Vagina (tissue), 2 donors: ENCODE measurements at regions not wholly inside any gene's neighbourhood (a gene's known extent, or its start where the extent isn't known, plus 50 kb on each side); places are given as distances from the start of the nearest gene placed in this dataset.
"Not testable (repeated sequence)": the region's sequence is repeated elsewhere in the genome, so short reads cannot be mapped to it uniquely, and the experiment has no call there.

Source experiments
- DNase-seq, 2 donors: peaks; one replicate each; pipeline ENCODE4 v3.0.0-alpha.2; 2017; ENCODE audit errors: extremely low spot score in 2 of 2
- H3K27ac ChIP-seq: fragments of 200-600 bp; sonication (generic); one replicate; pipeline ENCODE4 v1.5.1; 2019
- H3K27me3 ChIP-seq: fragments of 200-600 bp; sonication (generic); one replicate; pipeline ENCODE4 v1.5.1; 2019
- H3K36me3 ChIP-seq, 2 donors: fragments of 200-600 bp; sonication (generic); one replicate each; pipeline ENCODE4 v1.5.1; 2017 to 2019
- H3K4me1 ChIP-seq: fragments of 200-600 bp; sonication (generic); one replicate; pipeline ENCODE4 v1.5.1; 2019
- H3K4me3 ChIP-seq, 2 donors: fragments of 200-600 bp; sonication (generic); 1 replicate in 1 of 2; 2 replicates in 1 of 2; pipeline ENCODE4 v1.5.1; 2016 to 2019
- H3K9me3 ChIP-seq: fragments of 200-600 bp; sonication (generic); one replicate; pipeline ENCODE4 v1.5.1; 2019
- CTCF ChIP-seq, 3 experiments: fragments of 450-650 bp in 2 of 3; fragments of 200-600 bp in 1 of 3; sonication (generic) in 1 of 3; IDR thresholded peaks; one replicate each; pipeline ENCODE4 v1.5.1; 2017 to 2019; ENCODE audit warnings: antibody characterized with exemption in 3 of 3, mild to moderate bottlenecking in 2 of 3, moderate library complexity in 2 of 3
- POLR2A ChIP-seq, 2 donors: fragments of 450-650 bp; IDR thresholded peaks; one replicate each; pipeline ENCODE4 v1.6.1; 2017; ENCODE audit warnings: antibody characterized with exemption in 2 of 2, mild to moderate bottlenecking in 2 of 2, moderate library complexity in 2 of 2
- POLR2AphosphoS5 ChIP-seq, 2 donors: sonication (generic); formaldehyde crosslinking; IDR thresholded peaks; one replicate each; pipeline ENCODE4 v1.9.0; 2017; ENCODE audit warnings: antibody characterized with exemption in 2 of 2, mild to moderate bottlenecking in 2 of 2, low read depth in 1 of 2; ENCODE audit not compliant: insufficient read depth in 1 of 2
- intact Hi-C: fragments of 100-400 bp; cut with DNase I; formaldehyde crosslinking; loops from one replicate; pipeline ENCODE4 v1.15.1; 2023

GRCh38 chr11:129546266-129546665 is 170.6 kb downstream of the BARX2 start:
- intact Hi-C loops = no loop called here
- TF ChIP-seq CTCF (IDR thresholded peaks at IDR 0.05) = no peak
- no peak for TF ChIP-seq POLR2A (IDR thresholded peaks at IDR 0.05)
- no peak for TF ChIP-seq POLR2AphosphoS5 (IDR thresholded peaks at IDR 0.05; ENCODE audit: insufficient read depth in 1 of 2, low read depth in 1 of 2)

DNA sequence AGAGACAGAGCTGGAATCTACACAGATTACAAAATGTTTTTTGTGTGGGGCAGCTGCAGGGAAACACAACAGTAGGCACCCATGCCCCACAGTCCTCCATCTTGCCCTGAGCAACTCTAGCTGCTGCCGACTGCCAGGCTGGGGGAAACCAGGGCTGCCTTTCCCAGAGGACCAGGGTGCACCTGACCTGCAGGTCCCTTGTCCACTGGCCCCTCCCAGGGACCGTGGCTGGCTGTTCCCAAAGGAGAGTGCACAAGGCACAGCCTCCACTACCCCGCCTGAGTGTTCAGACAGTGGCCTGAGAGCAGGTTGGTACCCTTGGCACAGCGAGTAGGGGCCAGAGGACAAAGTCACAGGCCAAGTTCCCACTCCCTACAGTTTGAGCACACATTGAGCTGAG is 181.8 kb downstream of the BARX2 start:
- Histone ChIP-seq H3K9me3 (no peaks in the 10 kb centered on the region), H3K27ac (no peak overlapping the region), H3K27me3 (no peaks in the 10 kb centered on the region), H3K4me1 (no peaks in the 10 kb centered on the region), H3K4me3 (no peak overlapping the region), H3K36me3 (no peaks in the 10 kb centered on the region)
- intact Hi-C loops = no loop called here
- TF ChIP-seq POLR2AphosphoS5 (IDR thresholded peaks at IDR 0.05; ENCODE audit: insufficient read depth in 1 of 2, low read depth in 1 of 2) (no peak), CTCF (IDR thresholded peaks at IDR 0.05) (no peak), POLR2A (IDR thresholded peaks at IDR 0.05) (no peak)
- no peak for DNase-seq

More at GRCh38 chr11:129546266-129546665, 170.6 kb downstream of the BARX2 start:
- DNase-seq = no peak
- H3K27ac ChIP-seq = no peak overlapping the region
- no peaks in the 10 kb centered on the region for H3K4me1 ChIP-seq
- H3K4me3 ChIP-seq = no peak overlapping the region
- H3K9me3 ChIP-seq = no peaks in the 10 kb centered on the region
- H3K27me3 ChIP-seq = no peaks in the 10 kb centered on the region
- H3K36me3 ChIP-seq = no peaks in the 10 kb centered on the region

GRCh38 chr11:129569007-129569406 is 193.4 kb downstream of the BARX2 start:
- no peaks in the 10 kb centered on the region for H3K27me3 ChIP-seq
- DNase-seq = no peak
- H3K9me3 ChIP-seq = no peaks in the 10 kb centered on the region
- no peak for TF ChIP-seq CTCF (IDR thresholded peaks at IDR 0.05)
- TF ChIP-seq POLR2AphosphoS5 (IDR thresholded peaks at IDR 0.05; ENCODE audit: insufficient read depth in 1 of 2, low read depth in 1 of 2) = no peak
- no peak for TF ChIP-seq POLR2A (IDR thresholded peaks at IDR 0.05)
- no peak overlapping the region for H3K27ac ChIP-seq
- intact Hi-C loops = no loop called here
- no peaks in the 10 kb centered on the region for H3K4me1 ChIP-seq
- H3K36me3 ChIP-seq = no peaks in the 10 kb centered on the region
- no peak overlapping the region for H3K4me3 ChIP-seq

- H3K27me3 ChIP-seq, H3K4me1 ChIP-seq, H3K9me3 ChIP-seq, H3K4me3 ChIP-seq, H3K27ac ChIP-seq, intact Hi-C loops, DNase-seq, H3K36me3 ChIP-seq: not testable (repeated sequence)
These were observed 197.0 kb downstream of the BARX2 start for GRCh38 chr11:129572667-129573066.

- TF ChIP-seq CTCF (IDR thresholded peaks at IDR 0.05) = no peak
- TF ChIP-seq POLR2AphosphoS5 (IDR thresholded peaks at IDR 0.05; ENCODE audit: insufficient read depth in 1 of 2, low read depth in 1 of 2) = no peak
- intact Hi-C loops = no loop called here
- Histone ChIP-seq H3K4me1 (no peaks in the 10 kb centered on the region), H3K4me3 (no peak overlapping the region), H3K36me3 (no peaks in the 10 kb centered on the region), H3K27ac (no peak overlapping the region), H3K27me3 (no peaks in the 10 kb centered on the region), H3K9me3 (no peaks in the 10 kb centered on the region)
- no peak for DNase-seq
These were observed 197.5 kb downstream of the BARX2 start for GRCh38 chr11:129573161-129573560.

DNA sequence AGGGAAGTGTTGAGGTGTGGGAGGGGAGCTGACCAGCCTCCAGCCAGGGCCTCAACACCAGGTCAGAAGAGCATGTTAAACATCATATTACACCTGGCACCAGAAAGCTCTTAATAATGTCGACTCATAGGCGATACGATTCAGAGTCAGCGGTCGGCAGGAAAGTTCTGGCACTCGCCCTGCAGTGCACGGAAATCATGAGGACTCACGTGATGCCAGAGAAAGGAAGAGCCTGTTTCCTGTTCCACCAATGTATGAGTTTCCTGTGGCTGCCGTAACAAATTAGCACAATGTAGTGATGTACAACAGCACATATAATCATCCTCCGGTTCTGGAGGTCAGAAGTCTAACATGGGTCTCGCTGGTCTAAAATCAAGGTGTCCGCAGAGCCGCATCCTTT is 198.8 kb downstream of the BARX2 start:
- Histone ChIP-seq H3K27me3 (no peaks in the 10 kb centered on the region), H3K9me3 (no peaks in the 10 kb centered on the region), H3K36me3 (no peaks in the 10 kb centered on the region), H3K4me3 (no peak overlapping the region), H3K4me1 (no peaks in the 10 kb centered on the region), H3K27ac (no peak overlapping the region)
- TF ChIP-seq CTCF (IDR thresholded peaks at IDR 0.05) = no peak
- no peak for TF ChIP-seq POLR2AphosphoS5 (IDR thresholded peaks at IDR 0.05; ENCODE audit: insufficient read depth in 1 of 2, low read depth in 1 of 2)
- no peak for TF ChIP-seq POLR2A (IDR thresholded peaks at IDR 0.05)
- no peak for DNase-seq
- intact Hi-C loops = no loop called here
